HG03066 (cell line): ENCODE measurements at regions not wholly inside any gene's neighbourhood (a gene's known extent, or its start where the extent isn't known, plus 50 kb on each side); places are given as distances from the start of the nearest gene placed in this dataset.
"Not testable (repeated sequence)": the region's sequence is repeated elsewhere in the genome, so short reads cannot be mapped to it uniquely, and the experiment has no call there.

Source experiments
- ATAC-seq: cut with Tn5 transposase; IDR thresholded peaks from one replicate; pipeline ENCODE4 v1.9.1; 2021; ENCODE audit warnings: low read depth; ENCODE audit not compliant: unreplicated experiment

DNA sequence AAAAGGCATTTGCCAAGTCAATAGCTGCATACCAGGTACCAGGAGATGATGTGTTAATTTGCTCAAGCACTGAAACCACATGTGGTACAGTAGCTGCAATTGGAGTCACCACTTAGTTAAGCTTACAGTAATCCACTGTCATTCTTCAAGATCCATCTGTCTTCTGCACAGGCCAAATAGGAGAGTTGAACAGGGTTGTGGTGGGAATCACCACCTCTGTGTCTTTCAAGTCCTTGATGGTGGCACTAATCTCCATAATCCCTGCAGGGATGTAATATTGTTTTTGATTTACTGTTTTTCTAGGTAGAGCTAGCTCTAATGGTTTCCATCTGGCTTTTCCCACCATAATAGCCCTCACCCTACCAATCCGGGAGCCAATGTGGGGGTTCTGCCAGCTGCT, 91.9 kb downstream of the FCRL5 start:
- no peak for ATAC-seq

- no peak for ATAC-seq
Observed at GRCh38 chr1:157457279-157457678, 95.0 kb downstream of the FCRL5 start.

DNA sequence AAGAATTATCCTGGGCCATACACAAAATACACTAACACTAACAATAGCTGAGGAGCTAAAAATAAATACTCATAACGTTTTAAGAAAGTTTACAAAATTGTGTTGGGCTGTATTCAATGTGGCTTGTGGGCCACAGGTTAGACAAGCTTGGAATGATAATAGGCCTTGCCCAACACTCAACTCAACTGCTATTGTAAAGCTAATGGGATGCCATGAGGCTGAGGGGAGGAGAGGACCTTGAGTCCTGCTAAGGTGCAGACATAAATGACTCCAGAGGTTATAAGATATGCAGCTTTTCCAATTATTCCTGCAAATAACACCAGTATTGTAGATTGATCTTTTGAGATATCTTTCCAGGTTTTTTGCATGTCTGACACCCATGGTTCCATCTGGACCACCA, 97.0 kb downstream of the FCRL5 start:
- ATAC-seq: no peak

DNA sequence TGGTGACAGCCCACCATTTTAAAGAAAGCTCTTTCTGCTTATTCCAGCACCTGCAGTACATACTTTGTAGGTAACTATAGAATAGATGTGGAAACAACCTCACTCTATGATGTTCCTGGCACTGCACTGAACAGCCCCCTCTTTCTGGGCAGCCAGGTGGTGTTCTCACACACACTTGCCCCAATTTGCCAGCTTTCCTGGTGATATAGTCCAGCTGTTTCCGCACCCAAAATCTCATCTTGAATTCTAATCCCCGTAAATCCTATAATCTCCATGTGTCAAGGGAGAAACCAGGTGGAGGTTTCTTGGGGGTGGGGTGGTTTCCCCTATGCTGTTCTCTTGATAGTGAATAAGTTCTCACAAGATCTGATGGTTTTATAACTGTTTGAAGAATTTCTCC, 102.2 kb downstream of the FCRL5 start:
- no peak for ATAC-seq

GRCh38 chr1:157448636-157449035, 103.7 kb downstream of the FCRL5 start:
- no peak for ATAC-seq

DNA sequence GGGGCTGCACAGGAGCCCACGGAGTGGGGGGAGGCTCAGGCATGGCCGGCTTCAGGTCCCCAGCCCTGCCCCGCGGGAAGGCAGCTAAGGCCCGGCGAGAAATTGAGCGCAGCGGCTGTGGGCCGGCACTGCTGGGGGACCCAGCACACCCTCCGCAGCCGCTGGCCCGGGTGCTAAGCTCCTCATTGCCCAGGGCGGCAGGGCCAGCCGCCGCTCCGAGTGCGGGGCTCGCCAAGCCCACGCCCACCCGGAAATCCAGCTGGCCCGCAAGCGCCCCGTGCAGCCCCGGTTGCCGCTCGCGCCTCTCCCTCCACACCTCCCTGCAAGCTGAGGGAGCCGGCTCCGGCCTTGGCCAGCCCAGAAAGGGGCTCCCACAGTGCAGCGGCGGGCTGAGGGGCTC, 106.0 kb downstream of the FCRL5 start:
- not testable (repeated sequence) for ATAC-seq

- ATAC-seq: not testable (repeated sequence)
Observed at GRCh38 chr1:157445616-157446140, 106.6 kb downstream of the FCRL5 start.

DNA sequence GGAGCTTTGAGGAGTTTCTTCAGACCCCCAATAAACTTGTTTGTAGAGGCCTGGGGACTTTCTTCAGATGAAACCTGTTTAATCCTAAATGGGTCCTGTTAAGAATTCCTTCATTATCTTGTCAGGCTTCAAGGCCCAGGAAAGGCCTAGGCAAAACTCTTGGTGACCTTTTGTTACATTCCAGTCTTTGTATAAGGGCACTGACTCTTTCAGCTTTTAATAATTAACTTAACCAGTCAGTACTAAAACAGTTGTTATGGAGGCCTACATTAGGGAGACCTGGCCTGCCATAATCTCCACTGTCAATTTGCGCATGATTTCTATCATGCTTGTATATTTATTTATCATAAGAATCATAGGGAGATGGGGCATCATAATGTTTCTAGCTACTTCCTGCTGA, 110.2 kb downstream of the FCRL5 start:
- ATAC-seq: no peak

- no peak for ATAC-seq
Observed at GRCh38 chr1:157439302-157439954, 112.9 kb downstream of the FCRL5 start.

- no peak for ATAC-seq
Observed at GRCh38 chr1:157438613-157439012, 113.7 kb downstream of the FCRL5 start.

DNA sequence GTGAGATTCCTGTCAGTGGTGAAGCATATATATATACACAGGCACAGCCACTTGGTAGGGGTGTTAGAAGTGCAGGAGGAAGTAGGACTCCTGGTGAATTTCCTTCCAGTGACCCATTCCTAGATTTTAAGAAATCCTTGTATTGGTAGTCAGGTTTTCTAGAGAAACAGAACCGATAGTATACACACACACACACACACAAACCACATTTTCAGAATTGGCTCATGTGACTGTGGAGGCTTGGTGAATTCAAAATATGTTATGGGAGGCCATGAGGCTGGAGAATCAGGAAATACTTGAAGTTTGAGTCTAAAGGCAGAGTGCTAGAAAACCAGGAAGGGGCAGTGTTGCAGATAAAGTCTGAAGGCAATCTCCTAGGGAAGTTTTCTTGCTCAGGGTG, 114.2 kb downstream of the FCRL5 start:
- ATAC-seq: no peak

DNA sequence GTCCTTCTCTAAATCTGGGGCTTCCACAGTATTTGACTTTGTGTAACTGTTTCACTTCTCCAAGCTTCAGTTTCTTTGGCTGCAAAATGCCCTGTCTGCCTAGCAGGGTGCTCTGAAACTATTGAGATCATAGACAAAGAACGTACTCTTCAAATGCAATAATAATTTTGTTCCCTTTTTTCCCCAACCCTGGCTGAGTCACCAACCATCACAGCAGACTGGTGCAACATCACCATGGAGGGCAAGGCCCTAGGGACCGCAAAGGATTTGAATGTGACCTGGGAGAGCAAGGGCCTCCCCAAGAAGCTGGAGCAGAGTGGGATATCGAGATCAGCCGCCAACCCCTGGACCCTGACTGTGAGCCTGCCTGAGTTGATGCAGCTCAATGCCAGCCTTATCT, 115.0 kb downstream of the FCRL5 start:
- no peak for ATAC-seq

DNA sequence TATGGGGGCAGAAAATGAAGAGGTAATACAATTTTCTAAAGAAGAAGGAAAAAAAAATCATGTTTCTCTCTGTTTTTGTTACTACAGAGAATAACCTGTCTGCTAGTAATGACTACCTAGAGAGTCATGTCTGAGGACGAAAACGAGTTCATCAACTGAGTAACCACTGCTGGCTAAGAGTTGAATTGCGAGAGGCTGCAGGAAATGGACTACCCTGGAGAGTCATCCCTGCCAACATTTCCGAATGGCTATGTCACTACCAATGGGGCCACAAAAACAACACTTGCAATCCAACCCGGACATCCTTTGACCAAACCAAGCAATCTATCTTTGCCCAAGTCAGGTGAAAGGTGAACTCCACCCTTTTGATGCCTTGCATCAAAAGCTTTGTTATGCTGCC, 120.6 kb downstream of the FCRL5 start:
- no peak for ATAC-seq

- ATAC-seq: no peak
Observed at GRCh38 chr1:157429601-157430240, 122.6 kb downstream of the FCRL5 start.

DNA sequence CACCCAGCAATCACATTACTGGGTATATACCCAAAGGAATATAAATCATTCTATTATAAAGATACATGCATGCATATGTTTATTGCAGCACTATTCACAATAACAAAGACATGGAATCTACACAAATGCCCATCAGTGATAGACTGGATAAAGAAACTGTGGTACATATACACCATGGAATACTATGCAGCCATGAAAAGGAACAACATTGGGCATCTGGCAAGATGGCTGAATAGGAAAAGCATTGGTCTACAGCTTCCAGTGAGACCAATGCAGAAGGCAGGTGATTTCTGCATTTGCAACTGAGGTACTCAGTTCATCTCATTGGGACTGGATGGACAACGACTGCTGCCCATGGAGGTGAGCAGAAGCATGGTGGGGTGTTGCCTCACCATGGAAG, 128.6 kb downstream of the FCRL5 start:
- ATAC-seq: not testable (repeated sequence)

DNA sequence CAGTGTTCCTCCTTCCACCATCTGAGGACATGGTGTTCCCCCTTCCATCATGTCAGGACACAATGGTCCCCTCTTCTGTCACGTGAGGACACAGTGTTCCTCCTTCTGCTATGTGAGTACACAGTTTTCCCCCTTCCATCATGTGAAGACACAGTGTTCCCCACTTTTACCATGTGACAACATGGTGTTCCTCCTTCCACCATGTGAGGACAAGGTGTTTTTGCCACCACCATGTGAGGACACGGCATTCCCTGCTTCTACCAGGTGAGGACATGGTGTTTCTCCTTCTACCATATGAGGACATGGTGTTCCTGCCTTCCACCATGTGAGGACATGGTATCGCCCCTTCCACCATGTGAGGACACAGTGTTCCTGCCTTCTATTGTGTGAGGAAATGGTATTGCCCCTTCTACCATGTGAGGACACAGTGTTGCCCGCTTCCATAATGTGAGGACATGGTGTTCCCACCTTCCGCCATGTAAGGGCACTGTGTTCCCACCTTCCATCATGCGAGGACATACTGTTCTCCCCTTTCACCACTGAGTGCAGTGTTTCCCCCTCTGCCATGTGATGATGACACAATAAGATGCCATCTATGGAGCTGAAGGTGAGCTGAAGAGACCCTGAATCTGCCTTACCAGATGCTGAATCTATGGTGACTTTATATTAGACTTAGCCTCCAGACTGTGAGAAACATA, 132.3 kb downstream of the FCRL5 start:
- ATAC-seq: no peak

- no peak for ATAC-seq
Observed at GRCh38 chr1:157418659-157419058, 133.7 kb downstream of the FCRL5 start.

GRCh38 chr1:157418231-157418630, 134.1 kb downstream of the FCRL5 start:
- no peak for ATAC-seq

DNA sequence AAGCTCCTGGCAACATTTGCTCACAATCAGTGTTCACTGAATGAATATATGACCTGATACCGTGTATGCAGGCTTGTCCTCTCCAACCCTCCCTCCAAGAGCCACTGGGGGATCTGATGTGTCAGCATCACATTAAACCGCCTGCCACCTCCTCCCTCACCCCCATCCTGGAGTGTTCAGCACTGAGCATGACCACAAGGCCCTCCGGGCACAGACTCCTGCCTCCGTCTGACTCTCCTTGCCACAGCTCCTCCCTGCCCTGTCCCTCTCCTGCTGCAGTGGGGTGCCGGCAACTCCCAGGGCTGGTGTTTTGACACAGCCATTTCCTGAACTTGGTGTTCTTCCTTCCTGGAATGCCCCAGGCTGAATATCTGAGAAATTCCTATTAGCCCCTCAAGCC, 136.7 kb downstream of the FCRL5 start:
- ATAC-seq: no peak

DNA sequence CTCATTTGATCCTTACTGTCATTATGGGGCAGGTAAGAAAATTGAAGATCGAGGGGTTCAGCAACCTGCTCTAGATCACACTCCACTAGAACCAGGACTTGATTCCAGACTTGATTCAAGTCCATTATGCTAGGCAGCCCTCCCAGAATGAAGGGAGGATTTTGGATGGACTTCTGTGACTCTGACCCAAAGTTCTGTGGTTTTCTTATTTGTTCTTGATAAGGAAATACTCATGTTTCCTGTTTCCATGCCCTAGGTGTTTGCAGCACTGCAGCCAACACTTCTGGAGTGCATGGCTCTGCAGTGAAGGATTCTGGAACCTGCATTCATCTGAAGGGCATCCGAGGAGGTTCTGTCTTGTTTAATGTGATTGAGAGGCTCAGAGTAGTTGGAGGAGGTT, 140.0 kb downstream of the FCRL5 start:
- ATAC-seq: no peak

DNA sequence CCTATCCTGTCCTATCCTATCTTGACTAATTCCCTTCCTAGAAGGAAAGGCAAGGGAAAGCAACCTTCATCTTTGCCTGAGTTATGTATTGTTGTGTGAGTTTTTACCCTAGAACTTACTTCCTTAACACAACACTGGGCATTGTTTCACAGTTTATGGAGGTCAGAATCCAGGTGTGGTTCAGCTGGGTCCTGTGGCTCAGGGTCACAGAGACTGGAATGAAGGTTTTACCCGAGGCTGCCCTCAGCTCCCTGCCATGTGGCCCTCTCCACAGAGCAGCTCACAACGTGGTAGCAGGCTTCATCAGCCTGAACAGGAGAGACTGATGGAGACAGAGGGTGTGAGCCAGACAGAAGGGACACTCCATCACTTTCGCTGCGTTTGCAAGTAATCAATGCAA, 140.5 kb downstream of the FCRL5 start:
- ATAC-seq: no peak

GRCh38 chr1:157411064-157411463, 141.3 kb downstream of the FCRL5 start:
- ATAC-seq: no peak
